Activated CD8-positive, alpha-beta memory T cell treated with anti-CD3 and anti-CD28 coated beads, Interleukin-2, amount 10 ng/mL, durations not matched to agents 7 days and 5 days (primary cell): ENCODE measurements at regions not wholly inside any gene's neighbourhood (a gene's known extent, or its start where the extent isn't known, plus 50 kb on each side); places are given as distances from the start of the nearest gene placed in this dataset.

Source experiments
- ATAC-seq: fragments of 150-1000 bp; cut with Tn5 transposase; one replicate; pipeline ENCODE4 v1.10.0; 2021; ENCODE audit warnings: moderate library complexity
- CTCF ChIA-PET: fragments of 350-600 bp; sonication (Branson Sonifier 250); formaldehyde crosslinking; loops from one replicate; lab custom pipeline; 2021; ENCODE audit warnings: antibody characterized with exemption; lab: Charles Lee
- DNase-seq: peaks from one replicate; pipeline ENCODE4 v3.0.0-alpha.2; 2020
- H3K27ac Mint-ChIP-seq: one replicate; pipeline ENCODE4 v1.8.0; 2021; ENCODE audit warnings: mild to moderate bottlenecking, mixed read lengths
- H3K27me3 Mint-ChIP-seq: one replicate; pipeline ENCODE4 v1.8.0; 2021; ENCODE audit warnings: mixed read lengths
- H3K36me3 Mint-ChIP-seq: one replicate; pipeline ENCODE4 v1.8.0; 2021; ENCODE audit warnings: mild to moderate bottlenecking, mixed read lengths
- H3K4me1 Mint-ChIP-seq: one replicate; pipeline ENCODE4 v1.8.0; 2021; ENCODE audit warnings: mixed read lengths
- H3K4me3 Mint-ChIP-seq: one replicate; pipeline ENCODE4 v1.8.0; 2021; ENCODE audit warnings: mild to moderate bottlenecking, moderate library complexity, mixed read lengths
- H3K9me3 Mint-ChIP-seq: one replicate; pipeline ENCODE4 v1.8.0; 2022; ENCODE audit warnings: low read depth, mixed read lengths

DNA sequence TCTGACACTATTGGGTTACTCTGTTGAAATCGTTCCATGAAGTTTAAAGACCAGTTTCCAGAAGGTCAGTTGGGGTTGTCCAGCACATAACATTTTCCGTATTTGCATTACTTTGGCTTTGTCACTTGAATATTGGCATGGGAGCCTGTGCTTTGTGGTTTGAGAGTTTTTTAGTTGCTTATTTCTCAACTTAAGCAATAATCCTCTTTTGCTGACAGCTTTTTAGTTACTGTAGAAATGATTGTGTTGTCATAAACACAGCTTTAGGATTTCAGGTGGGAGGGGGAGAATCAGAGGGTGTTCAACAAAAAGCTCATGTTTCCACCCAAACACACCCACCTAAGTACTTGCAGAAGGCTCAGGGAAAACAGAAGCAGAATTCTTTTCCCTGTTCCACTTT lies 210.7 kb upstream of the TLL1 start:
- ATAC-seq (no peak), DNase-seq (no peak)
- H3K4me3 Mint-ChIP-seq, result no peak overlapping the region
- no peaks in the 10 kb centered on the region for H3K9me3 Mint-ChIP-seq
- H3K36me3 Mint-ChIP-seq, result no peaks in the 10 kb centered on the region
- CTCF ChIA-PET, result no interaction called here
- no peaks in the 10 kb centered on the region for H3K4me1 Mint-ChIP-seq
- no peaks in the 10 kb centered on the region for H3K27me3 Mint-ChIP-seq
- no peak overlapping the region for H3K27ac Mint-ChIP-seq

DNA sequence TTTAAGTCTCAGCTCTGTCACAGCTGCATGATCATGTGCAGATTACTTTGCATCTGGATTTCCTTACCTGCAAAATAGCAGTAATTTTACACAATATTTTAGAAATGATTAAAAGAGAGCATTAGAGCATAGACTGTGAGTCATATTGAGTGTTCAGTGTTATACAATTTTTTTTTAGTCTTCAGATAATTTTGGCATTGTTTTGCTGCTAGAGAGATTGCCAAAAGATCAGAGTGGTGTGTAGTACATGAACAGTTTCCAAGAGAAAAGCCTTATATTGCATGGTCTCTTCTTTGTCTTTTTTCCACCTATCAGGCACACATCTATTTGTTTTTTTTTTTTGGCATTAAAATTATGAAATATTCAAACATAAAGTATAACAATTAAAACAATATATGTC lies 209.6 kb upstream of the TLL1 start:
- no peaks in the 10 kb centered on the region for H3K4me1 Mint-ChIP-seq
- no peak for ATAC-seq
- no peaks in the 10 kb centered on the region for H3K27me3 Mint-ChIP-seq
- H3K36me3 Mint-ChIP-seq, result no peaks in the 10 kb centered on the region
- H3K4me3 Mint-ChIP-seq, result no peak overlapping the region
- no peak overlapping the region for H3K27ac Mint-ChIP-seq
- H3K9me3 Mint-ChIP-seq, result no peaks in the 10 kb centered on the region
- CTCF ChIA-PET, result no interaction called here
- no peak for DNase-seq

DNA sequence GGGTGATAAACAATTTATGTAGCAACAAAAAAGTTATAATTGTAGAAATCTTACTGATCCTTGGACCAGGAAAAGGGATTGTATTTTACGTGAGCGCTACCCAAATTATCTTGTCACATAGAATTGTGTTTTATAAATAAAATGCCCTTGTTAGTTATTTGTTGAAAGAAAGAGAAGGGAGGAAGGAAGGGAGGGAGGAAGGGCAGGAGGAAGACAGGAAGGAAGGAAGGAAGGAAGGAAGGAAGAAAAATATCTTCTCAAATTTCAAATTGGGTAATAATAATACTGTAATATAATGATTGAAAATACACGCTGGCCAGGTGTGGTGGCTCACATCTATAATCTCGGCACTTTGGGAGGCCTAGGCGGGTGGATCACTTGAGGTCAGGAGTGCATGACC lies 206.2 kb upstream of the TLL1 start:
- Mint-ChIP-seq H3K9me3 (no peaks in the 10 kb centered on the region), H3K36me3 (no peaks in the 10 kb centered on the region), H3K27ac (no peak overlapping the region), H3K4me3 (no peak overlapping the region), H3K27me3 (no peaks in the 10 kb centered on the region), H3K4me1 (no peaks in the 10 kb centered on the region)
- no peak for DNase-seq
- CTCF ChIA-PET, result no interaction called here
- no peak for ATAC-seq

DNA sequence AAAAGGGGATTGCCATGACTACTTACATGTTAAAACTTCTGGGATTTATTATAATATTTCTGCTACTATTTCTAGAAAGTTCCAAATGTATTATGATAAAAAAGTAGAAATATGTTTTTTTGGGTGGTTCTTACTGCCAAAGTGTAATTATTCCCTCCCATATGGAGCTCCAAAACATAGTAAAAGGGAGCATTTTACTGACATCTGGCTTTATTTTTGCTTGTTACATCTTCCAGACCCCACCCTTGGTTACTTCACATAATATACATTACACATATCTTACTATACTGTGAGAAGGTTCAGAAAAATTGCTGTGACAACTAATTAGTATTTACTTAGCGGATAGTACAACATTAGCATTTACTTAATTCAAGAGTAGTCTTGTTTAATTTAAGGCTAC lies 205.1 kb upstream of the TLL1 start:
- H3K9me3 Mint-ChIP-seq, result no peaks in the 10 kb centered on the region
- CTCF ChIA-PET, result no interaction called here
- no peak overlapping the region for H3K4me3 Mint-ChIP-seq
- no peaks in the 10 kb centered on the region for H3K36me3 Mint-ChIP-seq
- no peak for ATAC-seq
- no peak for DNase-seq
- no peak overlapping the region for H3K27ac Mint-ChIP-seq
- H3K4me1 Mint-ChIP-seq, result no peaks in the 10 kb centered on the region
- no peaks in the 10 kb centered on the region for H3K27me3 Mint-ChIP-seq

DNA sequence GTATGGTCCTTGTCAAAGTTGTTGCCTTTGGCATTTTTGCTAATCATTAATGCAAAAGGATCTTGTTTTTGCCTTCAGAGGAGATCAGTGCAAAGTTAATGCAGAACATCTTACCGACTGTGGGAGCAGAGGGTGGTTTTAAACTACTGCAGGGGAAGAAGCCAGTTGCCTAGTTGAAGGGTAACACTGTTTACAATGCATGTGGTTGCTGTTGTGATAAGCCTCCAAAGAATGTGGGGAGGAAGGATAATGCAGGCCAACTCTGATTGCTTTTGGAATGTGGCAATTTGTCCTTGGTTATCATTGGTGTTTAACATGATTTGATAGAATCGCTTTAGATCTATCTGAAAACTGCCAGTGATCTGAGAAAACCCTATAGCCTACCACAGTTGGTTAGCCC lies 204.3 kb upstream of the TLL1 start:
- ATAC-seq (no peak), DNase-seq (no peak)
- no peaks in the 10 kb centered on the region for H3K4me1 Mint-ChIP-seq
- CTCF ChIA-PET, result no interaction called here
- no peak overlapping the region for H3K4me3 Mint-ChIP-seq
- H3K27me3 Mint-ChIP-seq, result no peaks in the 10 kb centered on the region
- H3K9me3 Mint-ChIP-seq, result no peaks in the 10 kb centered on the region
- no peak overlapping the region for H3K27ac Mint-ChIP-seq
- no peaks in the 10 kb centered on the region for H3K36me3 Mint-ChIP-seq

DNA sequence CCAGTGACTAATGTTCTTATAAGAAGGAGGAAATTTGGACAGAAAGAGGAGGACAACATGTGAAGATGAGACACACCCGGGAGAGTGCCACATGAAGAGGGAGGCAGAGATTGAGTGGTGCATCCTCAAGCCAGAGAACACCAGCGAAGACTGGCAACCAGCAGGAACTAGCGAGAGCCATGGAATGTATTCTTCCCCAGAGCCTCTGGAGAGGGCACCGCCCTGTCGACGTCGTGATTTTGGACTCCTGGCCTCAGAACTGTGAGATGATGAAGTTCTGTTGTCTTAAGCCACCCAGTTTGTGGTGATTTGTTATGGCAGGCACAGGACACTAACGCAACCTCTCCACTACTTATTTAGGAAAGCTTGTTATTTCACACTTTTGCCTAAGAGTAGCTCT lies 196.0 kb upstream of the TLL1 start:
- no peak overlapping the region for H3K4me3 Mint-ChIP-seq
- H3K27me3 Mint-ChIP-seq, result no peaks in the 10 kb centered on the region
- CTCF ChIA-PET, result no interaction called here
- H3K4me1 Mint-ChIP-seq, result no peaks in the 10 kb centered on the region
- H3K27ac Mint-ChIP-seq, result no peak overlapping the region
- H3K9me3 Mint-ChIP-seq, result no peaks in the 10 kb centered on the region
- no peak for ATAC-seq
- no peak for DNase-seq
- H3K36me3 Mint-ChIP-seq, result no peaks in the 10 kb centered on the region

DNA sequence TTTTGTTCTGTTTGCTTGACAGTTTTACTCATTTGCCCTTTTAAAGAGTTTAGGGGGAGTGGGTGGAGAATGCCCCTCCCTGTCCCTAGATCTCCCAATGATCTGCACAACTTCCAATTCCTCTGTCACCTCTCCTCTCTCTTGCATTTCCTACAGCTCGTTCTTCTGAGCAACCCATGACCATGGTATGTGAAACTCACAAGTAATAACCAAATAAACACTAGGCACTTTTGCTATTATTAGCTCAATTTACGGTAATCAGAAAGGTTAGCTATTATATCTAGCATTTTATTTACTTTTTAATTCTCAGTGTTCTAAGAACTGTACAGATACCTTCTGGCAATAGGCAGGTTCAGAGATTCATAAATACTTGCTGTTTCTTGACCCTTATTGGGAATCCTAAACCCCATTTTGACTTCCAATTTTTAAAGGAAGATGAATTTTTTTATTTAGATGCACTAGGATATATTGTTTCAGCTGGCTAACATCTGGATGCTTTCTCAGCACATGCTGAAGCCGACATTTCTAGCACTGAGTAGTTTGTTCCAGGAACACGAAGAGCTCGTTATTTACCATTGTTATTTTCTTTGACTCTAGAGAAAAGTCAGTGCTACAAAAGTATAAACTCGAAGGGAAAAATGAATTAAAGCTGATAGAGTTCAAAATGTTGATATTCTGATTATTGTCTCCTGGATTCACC lies 194.7 kb upstream of the TLL1 start:
- H3K27me3 Mint-ChIP-seq, result no peaks in the 10 kb centered on the region
- no peak overlapping the region for H3K4me3 Mint-ChIP-seq
- no peak for ATAC-seq
- H3K9me3 Mint-ChIP-seq, result no peaks in the 10 kb centered on the region
- DNase-seq, result no peak
- no peak overlapping the region for H3K27ac Mint-ChIP-seq
- H3K4me1 Mint-ChIP-seq, result no peaks in the 10 kb centered on the region
- no peaks in the 10 kb centered on the region for H3K36me3 Mint-ChIP-seq
- CTCF ChIA-PET, result interaction anchor here (0.5 kb wide), 1 partner anchor 188 kb away, joined by 4 read pairs; no protein-coding TSS in a partner anchor

DNA sequence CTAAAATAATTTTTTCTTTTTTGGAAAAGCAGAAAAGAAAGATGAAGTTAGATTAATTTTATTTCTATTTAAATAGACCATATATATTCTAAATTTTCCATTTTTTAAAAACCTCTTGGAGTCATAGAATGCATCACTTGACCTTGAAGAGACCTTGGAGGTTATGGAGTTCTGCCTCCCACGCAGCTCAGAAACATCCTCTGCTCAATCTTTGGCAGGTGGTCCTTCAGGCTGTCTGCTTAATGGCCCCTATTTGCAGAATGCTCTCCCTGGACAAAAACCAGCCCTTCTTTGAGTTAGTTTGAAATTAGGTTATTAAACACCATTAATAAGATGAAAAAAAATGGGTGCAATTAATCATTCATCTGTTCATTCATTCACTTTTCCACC lies 194.1 kb upstream of the TLL1 start:
- DNase-seq, result no peak
- no peak overlapping the region for H3K27ac Mint-ChIP-seq
- CTCF ChIA-PET, result no interaction called here
- ATAC-seq, result no peak
- H3K9me3 Mint-ChIP-seq, result no peaks in the 10 kb centered on the region
- H3K4me3 Mint-ChIP-seq, result no peak overlapping the region
- no peaks in the 10 kb centered on the region for H3K4me1 Mint-ChIP-seq
- no peaks in the 10 kb centered on the region for H3K27me3 Mint-ChIP-seq
- H3K36me3 Mint-ChIP-seq, result no peaks in the 10 kb centered on the region

DNA sequence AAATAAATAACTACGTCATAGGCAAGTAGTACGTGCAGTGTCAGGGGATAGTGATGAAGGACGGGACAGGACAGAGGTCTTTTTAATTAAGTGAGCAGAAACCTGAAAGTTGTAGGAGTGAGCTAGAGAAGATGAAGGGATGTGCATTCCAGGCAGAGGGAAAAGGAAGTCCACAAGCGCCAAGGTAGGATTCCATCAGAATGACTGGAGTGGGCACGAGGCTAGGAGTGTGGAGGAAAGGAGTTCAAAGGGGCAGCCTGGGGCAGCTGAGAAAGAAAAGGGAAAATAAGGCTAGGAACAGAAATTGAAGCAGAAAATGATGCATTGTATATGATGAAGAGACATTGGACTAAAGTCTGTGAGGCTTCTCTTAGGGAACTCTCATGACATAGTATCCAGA lies 192.2 kb upstream of the TLL1 start:
- Mint-ChIP-seq H3K27ac (no peak overlapping the region), H3K4me3 (no peak overlapping the region), H3K27me3 (no peaks in the 10 kb centered on the region), H3K9me3 (no peaks in the 10 kb centered on the region), H3K36me3 (no peaks in the 10 kb centered on the region), H3K4me1 (no peaks in the 10 kb centered on the region)
- CTCF ChIA-PET, result no interaction called here
- ATAC-seq (no peak), DNase-seq (no peak)

DNA sequence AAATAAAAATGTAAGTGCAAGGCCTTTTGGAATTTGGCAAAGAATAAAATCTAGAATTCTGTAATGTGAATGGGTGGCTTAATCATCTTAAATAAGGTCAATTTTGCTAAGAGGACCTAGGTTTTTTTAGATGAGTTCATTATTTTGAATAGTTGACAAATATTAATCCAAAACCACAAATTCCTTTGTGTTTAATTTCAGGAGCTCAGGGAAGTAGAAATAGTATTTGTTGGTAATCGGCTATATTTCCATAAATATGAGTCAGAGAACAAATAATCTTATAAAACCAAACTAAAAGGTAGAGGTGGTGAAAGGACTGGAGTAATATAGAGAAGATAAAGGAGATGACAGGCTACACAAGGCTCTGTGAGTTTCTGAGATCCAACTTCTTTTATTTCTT lies 190.4 kb upstream of the TLL1 start:
- H3K9me3 Mint-ChIP-seq, result no peaks in the 10 kb centered on the region
- no peaks in the 10 kb centered on the region for H3K4me1 Mint-ChIP-seq
- H3K36me3 Mint-ChIP-seq, result no peaks in the 10 kb centered on the region
- CTCF ChIA-PET, result no interaction called here
- H3K4me3 Mint-ChIP-seq, result no peak overlapping the region
- ATAC-seq (no peak), DNase-seq (no peak)
- no peak overlapping the region for H3K27ac Mint-ChIP-seq
- H3K27me3 Mint-ChIP-seq, result no peaks in the 10 kb centered on the region

DNA sequence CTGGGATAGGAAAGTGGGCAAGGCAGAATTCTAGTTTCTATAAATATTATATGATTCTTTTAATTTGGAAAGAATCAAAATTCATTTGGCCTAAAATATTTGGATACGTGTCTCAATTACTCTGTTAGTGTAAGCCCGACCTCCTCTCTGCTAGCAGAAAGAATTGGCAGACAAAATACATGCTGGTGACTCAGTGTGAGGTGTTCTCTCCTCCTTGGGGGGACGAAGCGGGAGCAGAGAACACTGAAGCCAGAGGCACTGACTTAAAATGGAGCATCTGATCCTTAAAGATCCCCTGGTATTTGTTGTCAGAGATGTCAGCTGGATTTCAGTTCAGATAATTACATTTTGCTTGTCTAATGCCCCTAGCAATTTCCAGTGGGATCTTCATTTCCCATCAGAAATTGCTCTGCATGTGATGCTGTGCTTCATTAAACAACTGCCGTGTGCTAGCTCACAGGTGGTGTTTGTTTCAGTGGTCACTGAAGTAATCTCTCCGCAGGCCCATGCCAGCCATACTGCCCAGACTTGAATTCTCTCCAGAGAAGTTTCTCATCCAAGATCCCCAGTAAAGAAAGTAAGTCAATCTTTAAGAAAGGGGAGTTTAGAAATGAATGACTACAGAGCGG lies 188.7 kb upstream of the TLL1 start:
- H3K4me3 Mint-ChIP-seq, result no peak overlapping the region
- CTCF ChIA-PET, result no interaction called here
- no peaks in the 10 kb centered on the region for H3K36me3 Mint-ChIP-seq
- no peak overlapping the region for H3K27ac Mint-ChIP-seq
- H3K9me3 Mint-ChIP-seq, result no peaks in the 10 kb centered on the region
- no peak for ATAC-seq
- H3K4me1 Mint-ChIP-seq, result no peaks in the 10 kb centered on the region
- no peaks in the 10 kb centered on the region for H3K27me3 Mint-ChIP-seq
- DNase-seq, result no peak

DNA sequence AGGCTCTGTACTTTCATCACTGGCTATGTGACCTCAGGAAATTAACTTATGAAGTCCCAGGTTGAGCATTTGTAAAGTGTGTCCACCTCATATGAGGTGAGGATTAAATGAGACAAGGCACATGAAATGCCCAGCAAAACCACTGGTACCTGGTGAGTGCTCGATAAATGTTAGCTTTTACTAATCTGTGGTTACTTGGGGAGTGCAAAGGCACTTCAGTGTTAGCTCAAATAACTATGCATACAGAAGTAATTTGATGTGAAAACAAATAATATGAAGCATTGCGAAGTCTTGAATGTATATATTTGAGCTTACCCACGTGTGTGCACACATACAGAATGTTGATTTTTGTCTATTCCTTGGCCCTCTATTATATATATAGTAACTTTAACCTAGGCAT lies 186.3 kb upstream of the TLL1 start:
- no peak for DNase-seq
- Mint-ChIP-seq H3K36me3 (no peaks in the 10 kb centered on the region), H3K27ac (no peak overlapping the region), H3K4me1 (no peaks in the 10 kb centered on the region), H3K9me3 (no peaks in the 10 kb centered on the region), H3K27me3 (no peaks in the 10 kb centered on the region), H3K4me3 (no peak overlapping the region)
- ATAC-seq, result no peak
- CTCF ChIA-PET, result no interaction called here

DNA sequence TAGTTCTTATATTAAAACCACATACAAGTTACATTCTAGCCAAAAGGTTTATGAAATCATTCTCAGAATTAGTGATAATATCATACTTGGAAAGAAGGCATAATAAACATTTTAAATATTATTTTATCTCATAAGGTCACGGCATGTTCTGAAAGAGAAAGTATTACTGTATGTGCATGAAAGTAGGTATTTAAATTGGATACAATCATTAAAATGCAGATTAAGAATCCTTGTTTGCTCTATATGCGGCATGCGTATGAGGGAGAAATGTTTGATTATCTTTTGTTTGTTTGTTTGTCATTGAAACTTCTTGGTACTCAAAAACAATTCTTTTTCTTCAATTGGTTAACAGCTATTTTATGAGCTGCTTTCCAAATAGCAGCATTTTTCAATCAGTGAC lies 183.9 kb upstream of the TLL1 start:
- H3K27ac Mint-ChIP-seq, result no peak overlapping the region
- H3K9me3 Mint-ChIP-seq, result no peaks in the 10 kb centered on the region
- H3K27me3 Mint-ChIP-seq, result no peaks in the 10 kb centered on the region
- CTCF ChIA-PET, result no interaction called here
- ATAC-seq (no peak), DNase-seq (no peak)
- H3K4me1 Mint-ChIP-seq, result no peaks in the 10 kb centered on the region
- H3K4me3 Mint-ChIP-seq, result no peak overlapping the region
- no peaks in the 10 kb centered on the region for H3K36me3 Mint-ChIP-seq

DNA sequence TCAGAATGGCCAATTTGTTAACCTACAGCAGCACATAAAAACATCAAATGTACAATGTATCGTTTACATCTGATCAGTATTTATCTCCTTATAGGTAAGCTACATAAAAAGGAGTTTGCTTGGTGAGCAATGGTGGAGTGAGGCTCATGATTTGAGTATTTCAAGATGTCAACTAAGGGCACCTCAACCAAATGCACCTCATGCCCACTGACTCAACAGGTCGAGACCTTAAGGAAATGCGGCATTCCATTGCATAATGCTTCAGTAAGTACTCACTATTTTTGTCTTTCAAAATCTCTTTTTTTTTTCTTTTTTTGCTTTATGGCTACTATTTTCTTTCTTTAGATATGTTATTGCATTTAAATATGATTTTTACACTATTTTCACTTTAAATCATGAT lies 181.0 kb upstream of the TLL1 start:
- Mint-ChIP-seq H3K9me3 (no peaks in the 10 kb centered on the region), H3K27ac (no peak overlapping the region), H3K27me3 (no peaks in the 10 kb centered on the region), H3K4me1 (no peaks in the 10 kb centered on the region), H3K4me3 (no peak overlapping the region), H3K36me3 (no peaks in the 10 kb centered on the region)
- no peak for ATAC-seq
- DNase-seq, result no peak
- CTCF ChIA-PET, result no interaction called here
